K562 (cell line): ENCODE measurements at regions not wholly inside any gene's neighbourhood (a gene's known extent, or its start where the extent isn't known, plus 50 kb on each side); places are given as distances from the start of the nearest gene placed in this dataset.

ENCODE experiments used
- ELF1 ChIP-seq: fragments of 200-800 bp; sonication (Bioruptor generic); IDR thresholded peaks from 2 replicates; pipeline ENCODE4 v1.6.1; 2016; ENCODE audit warnings: missing genetic modification characterization, missing compliant biosample characterization
- NCOA2 ChIP-seq, 2 experiments: fragments of 450-650 bp; IDR thresholded peaks; 2 replicates each; pipeline ENCODE4 v1.6.1; 2018; ENCODE audit warnings: mild to moderate bottlenecking in 2 of 2, moderate library complexity in 1 of 2; ENCODE audit not compliant: partially characterized antibody in 2 of 2
- STAT6 ChIP-seq: sonication (generic); formaldehyde crosslinking; IDR thresholded peaks from 2 replicates; pipeline ENCODE4 v1.8.1; 2023; ENCODE audit warnings: mild to moderate bottlenecking, missing genetic modification reagents
- TCF15 ChIP-seq: fragments of 250-450 bp; sonication (Bioruptor Pico); IDR thresholded peaks from 2 replicates; pipeline ENCODE4 v1.8.0; 2022; ENCODE audit warnings: moderate library complexity, mild to moderate bottlenecking, inconsistent platforms
- ZBTB12 ChIP-seq: fragments of 250-450 bp; sonication (Bioruptor Pico); IDR thresholded peaks from 2 replicates; pipeline ENCODE4 v1.4.0; 2020
- ZBTB49 ChIP-seq: sonication (generic); formaldehyde crosslinking; IDR thresholded peaks from 2 replicates; pipeline ENCODE4 v1.8.0; 2022; ENCODE audit warnings: missing genetic modification reagents, mild to moderate bottlenecking, borderline replicate concordance
- TF ChIP-seq, protein P1 (sequence below): fragments of 450-650 bp; IDR thresholded peaks from 2 replicates; pipeline ENCODE4 v1.7.0; 2016; ENCODE audit warnings: borderline replicate concordance

- TF ChIP-seq ZBTB49 (no peak), ELF1 (tag) (no peak), TCF15 (CRISPR knock-in tag) (no peak), STAT6 (CRISPR knock-in tag) (no peak), NCOA2 (IDR thresholded peaks at IDR 0.05; ENCODE audit: partially characterized antibody in 2 of 2) (no peak), ZBTB12 (CRISPR knock-in tag) (no peak)
- TF ChIP-seq, protein P1, sequence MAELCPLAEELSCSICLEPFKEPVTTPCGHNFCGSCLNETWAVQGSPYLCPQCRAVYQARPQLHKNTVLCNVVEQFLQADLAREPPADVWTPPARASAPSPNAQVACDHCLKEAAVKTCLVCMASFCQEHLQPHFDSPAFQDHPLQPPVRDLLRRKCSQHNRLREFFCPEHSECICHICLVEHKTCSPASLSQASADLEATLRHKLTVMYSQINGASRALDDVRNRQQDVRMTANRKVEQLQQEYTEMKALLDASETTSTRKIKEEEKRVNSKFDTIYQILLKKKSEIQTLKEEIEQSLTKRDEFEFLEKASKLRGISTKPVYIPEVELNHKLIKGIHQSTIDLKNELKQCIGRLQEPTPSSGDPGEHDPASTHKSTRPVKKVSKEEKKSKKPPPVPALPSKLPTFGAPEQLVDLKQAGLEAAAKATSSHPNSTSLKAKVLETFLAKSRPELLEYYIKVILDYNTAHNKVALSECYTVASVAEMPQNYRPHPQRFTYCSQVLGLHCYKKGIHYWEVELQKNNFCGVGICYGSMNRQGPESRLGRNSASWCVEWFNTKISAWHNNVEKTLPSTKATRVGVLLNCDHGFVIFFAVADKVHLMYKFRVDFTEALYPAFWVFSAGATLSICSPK = no peak
- TF ChIP-seq, all 486 proteins: peak for 0
These were observed 252.1 kb downstream of the RBM43 start (continued) for GRCh38 chr2:151009437-151010175.
